NK-92 treated with Interleukin-12 subunit alpha and Interleukin-12 subunit beta, amount 100 ng/mL, for 24 hours (cell line): ENCODE measurements at regions not wholly inside any gene's neighbourhood (a gene's known extent, or its start where the extent isn't known, plus 50 kb on each side); places are given as distances from the start of the nearest gene placed in this dataset.
"Not testable (repeated sequence)": the region's sequence is repeated elsewhere in the genome, so short reads cannot be mapped to it uniquely, and the experiment has no call there.

Source experiments
- DNase-seq: peaks from one replicate; lab custom pipeline; 2025; lab: John Stamatoyannopoulos, UW

DNA sequence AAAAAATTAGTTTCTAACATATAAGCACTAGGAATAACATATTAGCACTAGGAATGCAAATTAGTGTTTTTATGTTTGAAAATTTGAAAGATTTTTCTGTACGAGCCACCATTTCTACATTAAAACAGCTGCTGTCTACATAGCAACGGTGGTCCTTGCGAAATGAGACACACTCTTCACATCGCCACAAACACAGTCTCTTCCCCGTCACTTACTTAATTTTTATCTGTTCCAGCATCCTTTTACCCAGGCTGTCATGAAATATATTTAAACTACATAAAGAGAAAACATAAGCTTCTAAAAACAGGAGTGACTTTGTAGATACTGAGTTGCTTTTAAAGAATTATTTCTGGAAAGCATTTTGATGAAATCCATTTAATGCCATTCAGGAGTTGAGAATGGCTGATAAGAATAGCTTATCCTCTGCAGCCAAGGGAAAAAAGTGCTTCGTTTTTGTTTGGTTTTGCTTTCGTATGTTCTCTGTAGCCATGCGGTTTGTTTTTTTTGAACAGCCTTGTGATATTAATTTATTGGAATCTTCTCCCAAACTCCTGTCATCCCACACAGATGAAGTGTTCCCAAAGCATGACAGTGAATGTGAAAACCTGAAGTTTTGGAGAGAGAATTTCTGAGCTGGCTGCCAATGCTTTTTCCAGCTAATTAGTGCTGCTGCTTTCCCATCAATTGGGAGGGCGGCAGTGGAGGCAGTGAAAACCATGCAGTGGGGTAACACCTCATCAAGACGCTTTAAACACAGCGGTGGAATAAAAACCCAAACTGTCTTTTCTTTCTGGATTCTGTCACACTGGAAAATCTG lies 603.7 kb upstream of the ADARB2 start:
- DNase-seq = no peak

DNA sequence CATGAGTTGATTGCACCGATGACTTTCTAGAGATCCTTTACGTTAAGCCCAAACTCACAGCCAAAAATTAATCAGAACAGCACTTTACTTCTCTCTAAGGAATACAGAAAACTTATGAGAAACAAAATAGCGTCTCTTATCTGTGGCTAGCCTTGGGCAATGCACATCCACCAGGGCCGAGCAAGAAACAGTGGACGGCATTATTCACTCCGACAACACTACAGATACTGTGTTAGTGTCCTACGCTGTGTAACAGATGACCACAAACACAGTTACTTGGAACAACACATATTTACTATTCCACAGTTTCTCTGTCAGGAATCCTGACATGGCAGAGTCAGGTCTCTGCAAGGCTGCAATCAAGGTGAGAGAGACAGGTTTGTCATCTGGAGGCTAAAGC lies 598.3 kb upstream of the ADARB2 start:
- no peak for DNase-seq

DNA sequence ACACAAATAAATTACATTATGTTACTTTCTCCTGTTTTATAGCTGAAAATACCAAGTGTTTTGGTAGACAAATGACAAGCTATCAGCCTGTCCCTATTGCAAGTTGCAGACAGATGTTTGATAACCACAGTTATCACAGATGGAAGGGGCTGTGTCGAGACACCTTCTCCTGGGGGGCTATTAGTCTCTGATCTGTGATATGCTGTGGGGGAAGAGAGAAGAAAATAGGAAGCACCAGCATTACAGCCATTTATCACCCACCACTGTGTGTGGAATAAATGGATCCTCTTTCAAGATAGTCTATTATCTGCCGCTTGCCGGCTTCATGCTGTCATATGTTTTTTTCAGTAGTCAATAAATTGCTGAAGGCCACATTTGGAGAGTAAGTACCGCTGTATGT lies 597.2 kb upstream of the ADARB2 start:
- no peak for DNase-seq

DNA sequence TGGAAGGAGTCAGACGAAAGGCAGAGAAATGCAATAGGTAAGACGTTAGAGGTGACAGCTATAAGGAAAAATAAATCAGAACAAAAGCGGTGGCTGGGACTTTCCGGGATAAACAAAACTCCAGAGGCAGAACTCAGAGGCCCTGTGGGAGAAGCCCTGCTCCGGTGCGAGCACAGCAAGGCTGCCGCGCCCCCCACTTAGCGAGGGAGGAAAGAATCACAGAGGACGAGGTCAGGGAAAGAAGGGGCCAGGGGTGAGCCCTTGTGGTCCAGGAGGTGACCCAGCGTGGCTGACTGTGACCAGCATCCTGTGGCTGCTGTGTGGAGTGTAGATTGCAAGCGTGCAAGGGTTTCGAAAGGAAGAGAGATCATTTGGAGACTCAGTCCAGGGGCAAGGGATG lies 591.8 kb upstream of the ADARB2 start:
- no peak for DNase-seq

DNA sequence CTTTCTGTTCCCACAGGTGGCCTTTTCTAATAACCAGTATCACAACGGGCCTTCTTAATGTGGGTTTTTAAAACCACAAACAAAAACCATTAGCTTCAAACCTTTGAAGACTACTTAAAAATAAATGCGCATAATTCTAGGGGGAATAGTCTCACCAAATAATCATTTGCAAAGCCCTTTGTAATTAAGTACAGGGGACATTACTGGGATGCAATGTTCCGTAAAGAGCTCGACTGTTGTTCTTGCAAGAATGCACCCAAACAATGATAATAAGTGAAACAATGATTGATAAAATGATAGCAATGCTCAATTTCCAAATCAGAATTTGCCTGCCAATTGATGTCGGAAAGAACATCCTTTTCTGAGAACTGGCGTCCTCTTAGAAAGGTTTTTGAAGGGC lies 589.1 kb upstream of the ADARB2 start:
- no peak for DNase-seq

DNA sequence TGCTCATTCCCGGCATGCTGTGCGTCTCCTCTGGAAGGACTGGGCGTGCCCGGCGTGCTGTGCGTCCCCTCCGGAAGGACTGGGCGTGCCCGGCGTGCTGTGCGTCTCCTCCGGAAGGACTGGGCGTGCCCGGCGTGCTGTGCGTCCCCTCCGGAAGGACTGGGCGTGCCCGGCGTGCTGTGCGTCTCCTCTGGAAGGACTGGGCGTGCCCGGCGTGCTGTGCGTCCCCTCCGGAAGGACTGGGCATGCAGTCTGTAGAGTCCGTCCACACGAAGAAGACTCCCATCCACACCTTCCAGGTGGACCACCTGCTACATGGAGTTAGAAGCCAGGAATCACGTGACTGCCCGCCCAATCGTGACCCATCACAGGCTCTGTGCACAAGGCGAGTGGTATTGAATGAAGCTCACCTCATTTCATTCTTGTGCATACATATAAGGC lies 577.7 kb upstream of the ADARB2 start:
- not testable (repeated sequence) for DNase-seq

DNA sequence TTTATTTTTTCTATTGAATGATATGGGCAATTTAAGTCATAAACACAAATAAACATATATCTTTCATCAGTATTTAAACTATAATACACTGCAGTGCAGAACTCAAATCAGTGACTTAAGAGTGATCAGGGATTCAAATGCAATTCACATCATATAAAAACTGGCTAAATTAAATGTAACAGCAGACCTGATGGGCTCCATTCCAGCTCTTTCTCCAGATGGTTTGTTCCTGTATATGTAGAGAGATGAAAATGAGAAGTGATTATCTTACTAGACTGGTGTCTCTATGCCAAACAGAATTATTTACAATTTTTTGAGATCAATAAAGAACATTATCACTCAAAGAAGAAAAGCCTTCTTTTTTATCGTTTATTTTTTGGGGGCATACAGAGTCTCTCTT lies 568.8 kb upstream of the ADARB2 start:
- DNase-seq = no peak

DNA sequence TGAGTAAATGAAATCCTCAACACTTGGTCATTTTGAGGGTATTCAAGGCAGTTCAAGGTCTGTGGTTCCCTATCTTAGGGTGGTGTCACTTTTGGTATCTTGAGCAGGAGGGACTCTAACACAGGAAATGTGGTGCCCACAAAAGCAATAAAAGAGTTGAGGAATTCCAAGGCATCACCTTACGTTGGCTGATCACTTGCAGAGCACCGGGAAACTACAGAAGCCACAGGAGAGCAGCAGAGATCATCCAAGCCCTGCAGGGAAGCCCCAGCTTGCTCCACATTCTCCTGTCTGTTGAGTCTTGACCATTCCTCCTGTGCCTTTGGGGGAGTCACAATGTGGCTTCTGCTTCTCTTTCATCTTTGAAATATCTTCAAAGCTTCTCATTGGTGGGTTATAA lies 565.8 kb upstream of the ADARB2 start:
- no peak for DNase-seq

DNA sequence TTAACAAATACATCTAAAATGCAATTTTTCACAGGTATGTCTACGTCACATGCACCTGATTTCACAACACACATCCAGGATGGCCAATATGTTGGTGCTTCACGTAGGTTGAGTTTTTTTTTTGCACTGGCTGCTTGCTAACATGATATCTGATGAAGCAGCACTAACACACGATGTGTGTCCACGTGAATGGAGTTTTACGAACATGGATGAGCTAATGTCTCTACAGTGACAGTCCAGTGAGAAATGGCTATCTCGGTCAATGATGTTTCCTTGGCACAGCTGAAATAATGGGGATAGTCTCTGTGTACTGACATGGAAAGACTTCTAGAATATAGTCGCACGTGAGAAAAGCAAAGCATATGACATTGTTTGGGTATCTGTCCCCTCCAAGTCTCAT lies 563.9 kb upstream of the ADARB2 start:
- no peak for DNase-seq

DNA sequence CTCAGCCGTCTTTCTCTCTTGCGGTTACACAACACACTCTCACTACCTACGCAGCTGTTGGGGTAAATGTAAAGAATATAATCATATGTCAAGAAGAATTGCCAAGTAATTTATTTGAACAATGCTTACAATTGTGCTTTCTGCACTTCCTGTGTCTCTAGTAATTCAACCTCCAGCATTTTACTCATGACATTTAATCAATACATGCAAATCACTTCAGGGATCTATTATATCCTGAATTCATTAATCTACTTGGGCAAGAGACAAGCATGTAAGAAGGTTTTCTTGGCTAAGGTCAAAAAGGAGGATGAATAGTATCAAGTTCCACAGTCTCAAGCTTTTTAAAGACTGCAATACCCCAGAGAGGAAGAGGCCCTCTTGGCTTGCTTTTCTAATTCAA lies 562.9 kb upstream of the ADARB2 start:
- no peak for DNase-seq

DNA sequence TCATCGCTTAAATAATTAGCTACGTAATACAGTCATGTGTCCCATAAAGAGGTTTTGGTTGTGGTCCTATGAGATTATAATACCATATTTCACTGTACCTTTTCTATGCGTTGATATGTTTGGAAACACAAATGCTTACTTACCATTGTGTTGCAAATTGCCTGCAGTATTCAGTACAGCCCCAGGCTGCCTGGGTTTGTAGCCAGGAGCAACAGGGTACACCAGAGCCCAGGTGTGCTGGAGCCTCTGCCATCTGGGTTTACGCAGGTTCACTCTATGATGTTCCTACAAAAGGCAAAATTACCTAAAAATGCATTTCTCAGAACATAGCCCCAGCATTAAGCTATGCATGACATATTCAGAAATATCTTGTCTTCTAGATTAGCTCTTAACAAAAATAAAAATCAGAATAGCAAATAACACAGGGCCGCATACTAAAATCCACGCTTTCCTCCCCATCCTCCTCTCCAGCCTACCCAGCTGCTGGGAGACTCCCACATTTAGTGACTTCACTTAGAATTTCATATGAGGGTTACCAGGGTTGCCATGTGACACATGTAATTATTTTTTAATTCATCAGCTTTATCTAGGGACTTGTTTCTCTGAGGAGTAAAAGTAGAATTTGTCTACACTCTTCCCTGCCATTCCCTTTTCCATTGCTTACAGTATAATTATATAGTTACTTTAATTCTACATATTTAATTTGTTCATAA lies 559.0 kb upstream of the ADARB2 start:
- DNase-seq = no peak

DNA sequence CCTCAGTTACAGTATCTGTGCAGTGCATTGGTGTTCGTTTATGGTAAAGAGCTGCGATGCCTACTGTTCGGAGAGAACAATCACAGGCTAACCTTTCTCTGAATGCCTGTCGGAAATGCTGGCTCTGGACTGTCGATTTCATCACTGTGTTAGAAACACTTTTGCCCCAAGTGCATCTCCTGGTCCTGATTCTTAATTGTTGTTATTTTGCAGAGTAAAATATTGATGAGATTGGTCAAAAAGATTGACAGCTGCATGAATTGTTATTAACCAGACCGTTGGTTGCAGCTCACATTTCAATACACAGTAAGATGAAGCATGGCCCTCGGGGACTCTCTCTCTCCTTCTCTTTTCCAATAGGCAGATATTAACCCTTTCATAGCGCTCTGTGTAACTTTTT lies 557.4 kb upstream of the ADARB2 start:
- DNase-seq = no peak

DNA sequence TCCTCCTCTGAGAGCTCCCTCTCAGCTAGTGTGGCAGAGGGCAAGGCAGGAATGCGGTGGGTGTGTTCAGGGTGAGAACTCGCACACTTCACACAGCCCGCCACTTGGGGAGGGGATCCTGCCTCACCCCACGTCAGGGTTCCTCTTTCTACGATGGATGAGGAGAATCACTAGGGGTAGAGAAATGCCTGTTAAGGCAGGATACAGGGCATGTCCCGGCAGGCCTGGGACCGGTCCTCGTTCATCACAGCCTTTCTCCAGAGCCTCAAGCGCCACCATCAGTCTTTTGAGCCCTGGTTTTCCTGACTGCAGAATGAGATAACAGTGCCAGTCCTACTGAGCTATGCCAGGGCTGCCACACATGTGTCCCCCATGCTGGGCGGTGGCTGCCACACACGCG lies 546.7 kb upstream of the ADARB2 start:
- DNase-seq = no peak

DNA sequence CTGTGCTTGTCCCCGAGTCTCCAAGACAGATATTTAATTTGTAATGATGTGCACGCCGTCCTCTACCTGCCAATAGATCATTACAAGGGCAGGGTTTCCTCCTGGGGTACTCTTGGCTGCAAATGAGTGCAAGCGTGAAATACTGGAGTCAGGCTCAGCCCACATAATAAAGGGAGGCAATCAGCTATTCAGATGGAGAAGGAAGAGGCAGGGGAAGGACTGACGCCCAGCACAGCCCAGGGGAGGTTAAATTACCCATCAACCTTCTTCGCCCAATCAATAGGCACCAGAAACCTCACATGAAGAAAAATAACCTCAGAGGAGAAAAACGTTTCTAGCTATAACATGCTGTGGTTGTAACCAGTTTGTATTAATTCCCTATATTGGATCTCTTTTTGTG lies 544.9 kb upstream of the ADARB2 start:
- DNase-seq = no peak

DNA sequence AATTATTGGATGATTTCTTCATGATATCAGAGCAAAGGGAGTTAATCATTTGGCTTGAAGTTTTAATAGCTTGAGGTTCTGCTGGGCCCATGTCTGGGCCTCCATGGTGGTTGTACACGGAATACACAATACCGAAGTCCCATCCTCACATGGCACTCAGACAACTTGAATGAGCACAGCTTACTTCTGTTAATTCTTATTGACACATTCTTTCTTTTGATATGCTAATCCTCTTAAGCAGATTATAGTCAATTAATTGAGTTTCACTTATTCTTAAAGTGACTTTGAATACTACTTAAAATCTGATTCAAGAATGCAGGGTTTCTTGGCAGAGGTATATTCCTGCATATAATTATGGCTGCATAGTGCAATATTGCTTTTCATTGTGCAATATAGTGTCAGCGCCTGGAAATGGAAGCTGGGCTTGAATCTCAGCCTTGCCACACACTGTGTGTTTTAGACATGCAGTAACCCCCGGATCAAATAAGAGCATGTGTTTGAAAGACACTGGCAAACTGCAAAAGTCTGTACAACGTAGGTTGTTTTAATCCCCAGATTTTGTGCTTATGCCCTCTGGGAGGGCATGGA lies 543.5 kb upstream of the ADARB2 start:
- no peak for DNase-seq

DNA sequence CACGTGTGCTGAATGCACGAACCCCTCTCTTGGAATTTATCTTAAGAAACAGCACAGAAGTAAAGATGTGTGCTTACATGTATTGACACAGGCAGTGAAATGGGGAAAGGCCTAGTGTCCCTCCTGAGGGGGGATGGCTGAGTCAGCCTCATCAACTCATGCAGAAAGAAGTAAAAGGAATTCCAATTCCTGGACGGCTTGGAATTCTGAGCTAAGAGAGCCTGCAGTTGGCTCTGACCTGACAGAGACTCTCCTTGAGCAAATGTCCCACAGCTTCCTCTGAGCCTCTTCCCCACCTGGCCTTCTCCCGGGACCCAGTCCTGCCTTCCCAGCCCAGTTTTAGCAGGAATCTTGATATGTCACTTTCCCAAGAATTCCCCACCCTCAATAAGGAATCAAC lies 542.4 kb upstream of the ADARB2 start:
- no peak for DNase-seq

DNA sequence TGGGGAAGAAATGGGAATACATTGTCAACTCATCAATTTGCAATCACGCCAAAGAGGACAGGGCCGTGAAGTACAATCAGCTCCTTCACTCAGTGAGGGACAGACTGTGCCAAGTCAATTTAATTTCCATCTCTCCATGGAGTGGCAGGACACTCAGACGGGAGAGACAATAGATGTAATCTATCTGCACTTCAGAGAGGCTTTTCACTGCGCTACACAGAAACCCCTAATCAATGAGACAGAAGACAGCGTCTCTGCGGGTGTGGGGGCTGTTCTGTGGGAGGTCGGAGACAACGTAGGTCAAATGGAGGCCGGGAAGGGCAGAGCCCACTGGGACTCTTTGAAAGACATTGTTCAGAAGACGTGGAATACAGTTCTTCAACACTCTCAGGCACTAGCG lies 541.0 kb upstream of the ADARB2 start:
- DNase-seq = no peak

DNA sequence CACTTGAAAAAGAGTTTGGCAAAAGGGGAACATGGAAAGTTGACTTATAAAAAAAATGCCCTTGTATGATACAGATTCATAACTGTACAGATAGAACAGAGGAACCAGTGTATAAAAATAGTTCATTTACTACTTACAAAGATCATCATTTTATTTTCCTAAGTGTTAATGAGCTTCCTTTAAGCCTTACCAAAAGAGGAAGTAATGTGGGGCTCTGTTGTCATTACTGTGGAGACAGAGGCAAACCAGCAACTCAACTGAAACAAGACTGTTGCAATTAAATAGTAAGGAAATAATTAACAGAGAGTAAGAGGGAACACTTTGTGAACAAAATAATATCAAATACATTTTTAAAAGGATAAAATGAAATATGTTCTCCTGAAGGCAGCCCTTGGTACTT lies 526.2 kb upstream of the ADARB2 start:
- DNase-seq = no peak

DNA sequence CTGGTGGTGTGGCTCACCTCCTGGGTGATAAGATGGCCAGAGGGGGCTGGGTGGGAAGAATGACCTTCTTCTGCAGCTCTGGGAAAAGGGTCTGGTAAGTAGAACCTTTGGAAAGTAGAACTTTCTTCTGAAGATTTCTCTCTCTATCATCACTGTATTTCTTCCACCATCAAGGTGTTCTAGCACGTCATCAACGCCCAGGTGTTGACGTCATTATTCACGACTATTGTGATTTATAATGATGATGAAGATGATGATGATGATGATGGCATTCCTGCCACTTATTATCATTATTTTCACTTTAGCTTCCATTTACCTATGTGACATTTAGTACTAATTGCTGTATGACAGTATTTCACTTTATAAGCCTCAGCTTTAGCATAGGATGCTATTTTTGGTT lies 525.6 kb upstream of the ADARB2 start:
- DNase-seq = no peak

DNA sequence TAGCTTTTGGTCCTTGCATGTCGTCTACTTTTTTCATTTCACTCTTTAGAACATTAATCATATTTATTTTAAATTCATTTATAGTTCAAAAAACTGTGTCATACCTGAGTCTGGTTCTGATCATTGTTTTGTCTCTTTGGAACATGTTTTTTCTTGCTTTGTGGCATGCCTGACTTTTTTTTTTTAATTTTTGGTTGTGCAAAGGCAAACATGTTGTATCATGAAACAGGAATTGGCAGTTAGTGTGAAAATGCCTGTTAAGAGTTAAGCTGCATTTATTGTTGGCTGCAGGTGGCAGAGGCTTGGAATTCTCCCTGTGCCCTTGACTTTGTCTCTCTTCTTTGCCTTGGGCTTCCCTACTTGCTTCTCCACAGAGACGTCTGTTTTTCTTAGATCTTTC lies 525.0 kb upstream of the ADARB2 start:
- DNase-seq = no peak

DNA sequence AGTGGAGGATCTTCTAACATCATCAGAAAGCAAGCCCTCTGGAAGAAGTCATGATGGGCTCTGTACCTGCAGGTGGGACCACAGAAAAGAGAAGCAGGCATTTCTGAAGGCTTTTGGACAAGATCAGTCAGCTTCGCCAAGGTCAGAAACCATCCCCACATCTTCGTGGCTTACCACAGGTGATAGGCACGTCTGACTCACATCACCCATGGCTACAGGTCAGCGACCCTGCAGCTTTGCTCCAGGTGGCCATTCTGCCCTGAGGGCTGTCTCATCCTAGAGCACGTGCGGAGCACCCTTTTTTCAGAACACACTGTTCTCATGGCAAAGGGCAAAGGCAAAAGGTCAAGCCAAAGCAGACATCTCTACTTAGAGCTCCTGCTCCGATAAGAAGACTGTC lies 518.9 kb upstream of the ADARB2 start:
- no peak for DNase-seq

DNA sequence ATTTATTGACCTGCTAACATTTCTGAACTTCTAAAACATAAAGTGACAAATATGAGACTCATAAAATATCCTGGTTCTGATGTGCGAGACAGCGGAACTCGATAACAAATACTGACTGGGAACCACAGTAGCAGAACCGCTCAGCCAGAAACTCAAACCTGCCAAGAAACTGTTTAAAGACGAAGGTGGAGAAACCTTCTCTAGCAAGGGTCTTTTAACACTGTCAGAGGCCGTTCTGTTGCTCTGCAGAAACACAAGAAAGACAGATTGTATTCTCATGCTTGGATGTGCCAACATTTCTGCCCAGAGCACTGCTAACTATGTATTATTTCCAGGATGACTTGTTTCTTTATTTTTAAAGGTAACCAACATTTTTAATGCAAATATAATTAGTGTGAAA lies 514.8 kb upstream of the ADARB2 start:
- DNase-seq = no peak

DNA sequence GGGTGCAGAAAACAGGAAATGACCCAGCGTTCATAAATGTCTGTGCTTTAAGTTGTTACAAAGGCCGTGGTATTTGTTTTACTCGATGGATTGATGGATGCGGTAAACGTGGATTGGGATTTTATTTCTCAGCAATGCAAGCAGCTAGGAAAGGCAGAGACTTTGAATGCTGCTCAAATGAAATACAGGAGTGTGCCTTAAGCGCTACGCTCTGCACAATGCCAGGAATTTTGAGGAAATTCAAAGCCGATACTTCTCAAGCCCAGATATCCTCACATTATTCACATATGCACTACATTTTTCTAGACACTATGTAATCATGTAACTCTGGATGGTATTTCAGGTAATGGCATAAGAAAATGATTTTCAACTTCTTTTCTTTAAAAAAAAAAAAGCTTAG lies 514.3 kb upstream of the ADARB2 start:
- DNase-seq = no peak
